LHCN-M2 (cell line): ENCODE measurements at regions not wholly inside any gene's neighbourhood (a gene's known extent, or its start where the extent isn't known, plus 50 kb on each side); places are given as distances from the start of the nearest gene placed in this dataset.

ENCODE experiments used
- DNase-seq: peaks from one replicate; pipeline ENCODE4 v3.0.0-alpha.2; 2012; ENCODE audit warnings: low read depth

GRCh38 chr10:121232494-121232893 lies 365.8 kb downstream of the FGFR2 start:
- DNase-seq, result no peak

DNA sequence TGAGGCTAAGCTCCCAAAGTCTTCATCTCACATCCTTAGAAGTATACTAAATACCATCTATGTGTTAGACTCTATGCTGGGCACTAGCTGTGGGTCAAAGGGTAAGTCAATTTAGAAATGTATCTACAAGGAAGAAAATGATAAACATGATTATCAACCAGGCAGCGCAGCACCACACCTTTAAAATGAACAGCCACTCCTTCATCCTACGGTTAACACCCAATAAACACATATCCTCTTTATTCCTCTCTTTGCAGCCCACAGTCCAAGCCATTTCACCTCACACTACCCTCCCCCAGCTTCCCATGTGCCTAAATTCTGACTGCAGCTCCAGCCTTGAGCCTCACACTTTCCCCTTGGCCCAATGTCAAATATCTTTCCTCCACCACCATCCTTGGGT lies 362.6 kb downstream of the FGFR2 start:
- no peak for DNase-seq

DNA sequence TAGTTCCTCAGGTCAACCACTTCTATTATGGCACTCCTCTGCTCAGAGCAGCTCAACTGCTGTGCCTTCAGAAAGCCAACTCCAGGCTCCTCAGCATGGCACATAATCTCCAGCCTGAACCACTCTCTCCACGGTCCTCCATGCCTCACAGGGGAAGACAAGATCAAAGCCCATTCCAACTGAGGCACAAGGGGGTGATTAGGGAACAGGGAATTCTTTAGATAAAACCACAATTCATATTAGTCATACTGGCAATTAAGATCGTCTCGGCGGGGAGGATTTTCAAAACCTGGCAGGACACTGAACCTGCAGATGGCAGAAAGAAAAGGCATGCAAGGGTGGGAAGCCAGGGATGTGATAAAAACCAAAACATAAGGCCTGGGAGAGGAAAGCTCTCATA lies 361.6 kb downstream of the FGFR2 start:
- no peak for DNase-seq

- no peak for DNase-seq
Observed at GRCh38 chr10:121237718-121238117, 360.5 kb downstream of the FGFR2 start.

- DNase-seq, result peak; percentile 85
Observed at GRCh38 chr10:121240011-121240410, 358.2 kb downstream of the FGFR2 start.

- DNase-seq, result peak; percentile 24
Observed at GRCh38 chr10:121240556-121240955, 357.7 kb downstream of the FGFR2 start.

DNA sequence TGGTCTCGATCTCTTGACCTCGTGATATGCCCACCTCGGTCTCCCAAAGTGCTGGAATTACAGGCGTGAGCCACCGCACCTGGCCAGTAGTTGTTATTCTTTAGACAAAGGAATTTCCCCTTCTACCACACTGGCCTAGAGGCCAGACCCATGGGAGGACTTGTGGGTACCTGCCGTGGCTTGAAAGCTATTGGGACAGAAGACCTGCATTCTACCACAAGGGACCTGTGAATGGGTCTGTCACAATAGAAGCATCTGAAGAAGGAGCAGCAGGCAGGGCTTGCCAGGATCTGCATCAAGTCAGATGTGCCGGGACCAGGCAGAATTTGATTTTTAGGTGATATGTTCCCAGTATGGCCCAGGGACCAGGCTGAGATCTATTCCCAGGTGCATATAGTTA lies 356.9 kb downstream of the FGFR2 start:
- no peak for DNase-seq

- DNase-seq, result no peak
Observed at GRCh38 chr10:121242741-121243608, 355.3 kb downstream of the FGFR2 start.

DNA sequence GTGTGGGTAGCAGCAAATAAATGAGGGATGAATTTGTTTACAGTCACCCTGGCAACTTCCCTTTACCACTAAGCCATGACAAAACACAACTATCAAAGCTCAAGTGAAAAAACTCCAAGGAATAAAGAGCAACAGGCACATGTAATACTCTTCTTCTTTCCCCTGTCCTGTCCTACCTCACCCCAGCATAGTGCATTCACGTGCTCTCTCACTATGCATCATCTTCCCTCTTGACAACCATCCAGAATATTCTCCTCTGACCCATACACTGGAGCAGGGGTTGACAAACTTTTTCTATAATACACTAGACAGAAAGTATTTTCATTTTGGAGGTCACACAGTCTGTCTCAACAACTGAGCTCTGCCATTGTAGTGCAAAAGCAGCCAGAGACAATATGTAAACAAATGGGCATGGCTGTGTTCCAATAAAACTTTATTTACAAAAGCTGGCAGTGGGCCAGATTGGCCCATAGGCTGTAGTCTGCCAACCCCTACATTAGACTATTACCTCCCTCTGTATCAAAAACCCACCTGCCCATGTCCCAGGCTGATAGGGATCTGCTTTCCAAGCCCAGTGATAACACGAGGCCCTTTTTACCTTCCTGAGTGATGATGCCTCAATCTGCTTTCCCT lies 354.5 kb downstream of the FGFR2 start:
- DNase-seq, result peak; percentile 60

- peak; percentile 97 for DNase-seq
Observed at GRCh38 chr10:121244818-121245217, 353.4 kb downstream of the FGFR2 start.

GRCh38 chr10:121245754-121246153 lies 352.5 kb downstream of the FGFR2 start:
- no peak for DNase-seq

GRCh38 chr10:121248266-121248665 lies 350.0 kb downstream of the FGFR2 start:
- DNase-seq, result no peak

DNA sequence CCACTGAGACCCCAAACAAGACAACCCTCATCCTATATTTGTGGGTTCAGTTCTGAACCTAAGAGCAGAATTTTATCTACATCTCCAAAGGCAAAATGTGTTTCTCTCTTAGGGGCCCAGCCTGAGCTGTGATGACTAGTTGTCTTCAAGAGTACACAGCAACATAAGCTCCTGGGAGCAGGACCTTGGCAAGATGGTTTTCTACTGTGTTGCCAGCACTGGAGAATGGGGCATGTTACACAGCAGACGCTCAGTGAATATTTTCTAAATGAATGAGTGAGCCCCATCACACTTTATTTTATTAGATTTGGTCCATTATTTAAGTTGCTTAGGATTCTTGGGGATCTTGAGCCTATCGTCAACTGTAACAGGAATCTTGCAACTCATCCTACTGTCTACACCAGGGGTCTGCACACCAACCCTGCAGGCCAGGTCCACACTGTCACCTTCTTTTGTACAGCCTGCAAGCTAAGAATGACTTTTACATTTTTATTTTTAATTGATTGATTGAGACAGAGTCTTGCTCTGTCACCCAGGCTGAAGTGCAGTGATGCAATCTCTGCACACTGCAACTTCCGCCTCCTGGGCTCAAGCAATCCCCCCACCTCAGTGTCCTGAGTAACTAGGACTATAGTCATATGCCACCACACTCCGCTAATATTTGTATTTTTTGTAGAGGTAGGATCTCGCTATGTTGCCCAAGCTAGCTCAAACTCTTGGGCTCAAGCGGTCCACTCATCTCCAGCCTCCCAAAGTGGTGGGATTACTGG lies 347.1 kb downstream of the FGFR2 start:
- DNase-seq, result no peak

- no peak for DNase-seq
Observed at GRCh38 chr10:121252756-121253155, 345.5 kb downstream of the FGFR2 start.

GRCh38 chr10:121260377-121260776 lies 337.9 kb downstream of the FGFR2 start:
- no peak for DNase-seq

- DNase-seq, result no peak
Observed at GRCh38 chr10:121261665-121262064, 336.6 kb downstream of the FGFR2 start.

DNA sequence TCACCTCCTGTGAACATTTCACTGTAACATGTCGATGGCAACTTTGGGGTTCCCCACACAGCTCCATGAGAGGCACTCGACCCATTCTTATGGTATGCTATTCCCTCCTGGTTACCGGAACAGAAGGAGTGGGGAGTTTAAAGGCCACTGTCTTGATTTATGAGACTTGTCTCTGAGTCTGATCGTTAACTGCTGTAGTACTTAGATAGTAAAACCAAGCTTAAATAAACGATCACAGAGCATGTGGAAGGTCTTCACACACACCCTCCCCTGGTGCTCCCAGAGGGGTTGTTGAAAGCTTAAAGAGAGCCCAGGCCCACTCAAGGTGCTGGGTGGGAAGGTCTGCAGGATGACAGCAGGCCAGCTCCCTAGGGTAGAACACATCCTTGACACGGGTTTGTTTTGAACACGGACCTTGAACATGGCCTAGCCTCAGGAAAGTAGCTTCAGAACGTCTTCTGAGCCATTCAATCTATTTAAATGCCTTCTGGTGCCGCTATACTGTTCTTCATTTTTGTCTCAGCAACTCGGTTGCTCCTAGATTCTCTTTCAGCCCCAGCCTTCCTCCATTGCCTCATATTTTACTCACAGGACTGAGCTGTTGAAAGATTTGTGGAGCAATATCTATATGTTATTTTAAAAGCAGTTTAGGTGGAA lies 335.3 kb downstream of the FGFR2 start:
- no peak for DNase-seq

DNA sequence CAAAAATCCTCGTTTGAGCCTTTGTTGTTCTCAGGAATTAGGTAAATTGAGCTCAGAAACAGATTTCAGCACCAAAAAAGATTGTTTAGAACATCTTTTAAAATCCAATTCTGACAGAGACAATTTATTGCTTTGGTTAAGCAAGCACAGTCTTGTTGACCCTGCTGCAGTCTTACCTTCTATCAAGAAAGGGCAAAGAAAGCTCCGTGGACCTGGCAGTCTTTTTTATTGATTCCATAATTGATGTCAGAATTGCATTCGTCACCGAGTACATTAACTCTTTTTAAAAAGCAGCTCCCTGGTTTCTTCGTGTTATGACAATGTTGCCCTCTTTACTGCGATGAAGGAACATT lies 334.8 kb downstream of the FGFR2 start:
- no peak for DNase-seq

GRCh38 chr10:121265360-121266123 lies 332.7 kb downstream of the FGFR2 start:
- no peak for DNase-seq

DNA sequence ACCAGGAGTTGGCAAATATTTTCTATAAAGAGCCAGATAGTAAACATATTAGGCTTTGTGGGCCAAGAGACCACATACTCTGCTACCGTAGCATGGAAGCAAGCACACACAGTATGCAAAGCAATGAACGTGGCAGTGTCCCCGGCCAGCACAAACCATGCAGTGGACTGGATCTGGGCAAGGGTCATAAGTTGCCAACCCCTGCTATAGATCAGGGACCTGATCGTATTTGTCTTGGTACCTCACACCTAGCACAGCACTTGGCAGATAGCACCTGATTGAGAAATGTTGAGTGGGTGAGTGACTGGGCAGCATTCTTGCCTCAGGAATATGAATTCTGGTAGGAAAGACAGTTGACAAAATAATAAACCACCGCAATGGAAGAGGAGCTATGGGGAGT lies 331.9 kb downstream of the FGFR2 start:
- no peak for DNase-seq
